GM21825 (cell line): ENCODE measurements at regions not wholly inside any gene's neighbourhood (a gene's known extent, or its start where the extent isn't known, plus 50 kb on each side); places are given as distances from the start of the nearest gene placed in this dataset.
A peak's percentile ranks its signal among the peaks of the same experiment; 100 is the strongest.

Experiments used
- ATAC-seq: cut with Tn5 transposase; IDR thresholded peaks from one replicate; pipeline ENCODE4 v1.9.1; 2021; ENCODE audit warnings: mild to moderate bottlenecking, moderate library complexity; ENCODE audit not compliant: unreplicated experiment

GRCh38 chr4:144300616-144301015 is 160.1 kb upstream of the GYPA start:
- no peak for ATAC-seq

DNA sequence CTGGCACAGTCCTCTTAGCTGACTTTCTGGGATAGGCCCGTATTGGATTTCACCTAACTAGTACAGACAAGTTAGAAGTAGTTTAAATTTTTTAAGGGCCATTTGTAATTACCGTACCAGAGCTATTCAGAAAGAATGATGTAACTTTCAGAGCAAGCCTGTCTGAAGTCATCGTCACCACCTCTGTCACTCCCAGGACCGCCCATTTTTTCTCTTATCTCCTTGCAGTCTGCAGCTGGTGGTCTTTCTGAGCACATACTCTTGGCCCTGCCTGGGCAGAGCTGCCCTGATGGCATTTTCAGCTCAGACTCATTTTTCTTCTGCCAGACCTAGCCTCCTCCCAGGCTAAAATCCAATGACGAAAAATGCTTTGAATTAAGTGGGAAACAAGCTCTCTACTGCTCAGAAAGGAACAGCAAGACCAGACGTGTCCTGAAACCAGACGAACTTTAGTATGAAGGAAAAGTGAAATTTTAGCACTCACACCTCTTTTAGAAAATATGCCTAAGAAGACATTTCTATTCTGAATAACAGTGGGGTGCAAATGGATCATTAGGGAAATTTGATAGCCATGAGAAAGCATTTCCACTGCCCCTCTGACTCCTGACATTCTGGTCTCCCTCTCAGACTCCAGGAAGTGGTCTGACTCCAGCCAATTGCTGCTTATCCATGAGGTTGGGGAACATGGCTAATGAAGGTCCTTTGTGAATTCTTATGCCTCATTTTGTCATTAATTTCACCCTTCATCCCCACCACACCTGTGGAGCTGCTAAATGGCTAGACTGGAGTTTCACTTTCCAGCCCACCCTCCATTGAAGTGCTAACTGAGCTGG is 162.4 kb upstream of the GYPA start:
- ATAC-seq = no peak

GRCh38 chr4:144304025-144304424 is 163.5 kb upstream of the GYPA start:
- no peak for ATAC-seq

DNA sequence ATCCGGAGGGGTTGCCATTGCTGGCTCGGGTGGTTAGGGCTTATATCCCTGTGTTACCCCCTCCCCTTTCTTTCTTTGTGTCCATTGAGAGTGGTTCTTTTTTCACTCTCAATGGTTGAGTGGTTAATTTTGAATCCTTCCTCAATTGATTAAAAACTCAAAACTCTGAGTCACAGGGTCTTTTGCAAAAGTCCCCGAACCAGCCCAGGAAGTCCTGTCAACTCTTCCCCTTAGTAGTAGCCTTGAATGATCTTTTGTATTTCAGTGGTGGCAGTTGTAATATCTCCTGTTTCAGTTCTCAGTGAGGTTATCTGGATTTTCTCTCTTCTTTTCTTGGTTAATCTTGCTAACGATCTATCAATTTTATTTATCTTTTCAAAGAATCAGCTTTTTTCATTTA is 170.0 kb upstream of the GYPA start:
- ATAC-seq = no peak

GRCh38 chr4:144313370-144313769 is 172.9 kb upstream of the GYPA start:
- no peak for ATAC-seq

DNA sequence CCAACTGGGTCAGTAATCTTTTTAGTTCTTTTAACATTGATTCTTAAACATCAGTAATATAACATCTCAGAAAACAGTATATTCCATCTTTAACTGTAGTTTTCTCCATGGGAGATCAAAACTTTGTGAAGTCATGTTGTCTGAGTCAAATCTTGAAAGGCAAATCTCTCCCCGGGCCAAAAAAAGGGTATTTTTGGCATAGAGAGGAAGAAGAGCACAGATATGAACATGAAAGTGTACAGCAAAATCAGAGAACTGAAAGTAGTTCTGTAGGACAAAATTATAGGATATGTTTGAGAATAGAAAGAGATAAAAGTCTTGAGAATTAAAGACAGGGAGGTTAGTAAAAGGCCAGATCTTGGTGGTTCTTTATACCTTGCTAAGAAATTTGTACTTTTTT is 176.4 kb upstream of the GYPA start:
- no peak for ATAC-seq

- no peak for ATAC-seq
These were observed 178.3 kb upstream of the GYPA start for GRCh38 chr4:144318797-144319196.

GRCh38 chr4:144336633-144337032 is 196.1 kb upstream of the GYPA start:
- ATAC-seq = no peak

DNA sequence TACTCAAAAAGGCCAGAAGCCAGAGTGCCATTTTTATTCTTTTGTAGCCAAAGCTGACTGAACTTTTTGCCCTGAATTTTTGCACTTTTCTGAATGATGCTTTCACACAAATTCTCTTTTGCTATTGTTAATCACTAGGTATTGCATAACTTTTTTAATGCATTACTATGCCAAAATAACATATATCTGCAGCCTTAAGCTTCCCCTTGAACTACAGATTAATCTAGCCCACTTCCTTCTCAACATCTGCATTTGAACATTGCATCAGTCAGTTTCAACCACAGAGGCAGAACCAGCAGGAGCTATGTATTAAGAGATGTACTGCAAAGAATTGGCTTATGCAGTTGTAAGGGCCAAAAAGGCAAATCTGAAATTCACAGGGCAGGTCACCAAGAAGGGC is 197.6 kb upstream of the GYPA start:
- peak; percentile 56 for ATAC-seq

DNA sequence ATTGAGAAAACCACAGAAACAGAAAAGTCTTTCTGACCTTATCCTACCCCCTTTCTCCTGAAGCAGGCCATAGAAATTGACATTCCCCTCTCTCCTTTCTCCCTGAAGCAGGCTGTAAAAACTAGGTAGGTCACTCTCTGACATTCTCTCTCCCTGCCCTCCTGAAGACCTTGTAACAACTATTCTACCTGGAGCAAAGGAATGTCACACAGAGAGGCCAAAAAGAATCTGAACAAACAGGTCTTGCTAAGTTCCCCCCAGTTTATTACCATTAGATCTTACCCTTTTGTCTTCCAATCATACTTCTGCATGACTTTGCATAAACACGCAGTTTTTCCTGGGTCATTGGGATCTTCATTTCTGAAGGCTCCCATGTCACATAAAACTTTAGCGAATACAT is 198.3 kb upstream of the GYPA start:
- no peak for ATAC-seq

DNA sequence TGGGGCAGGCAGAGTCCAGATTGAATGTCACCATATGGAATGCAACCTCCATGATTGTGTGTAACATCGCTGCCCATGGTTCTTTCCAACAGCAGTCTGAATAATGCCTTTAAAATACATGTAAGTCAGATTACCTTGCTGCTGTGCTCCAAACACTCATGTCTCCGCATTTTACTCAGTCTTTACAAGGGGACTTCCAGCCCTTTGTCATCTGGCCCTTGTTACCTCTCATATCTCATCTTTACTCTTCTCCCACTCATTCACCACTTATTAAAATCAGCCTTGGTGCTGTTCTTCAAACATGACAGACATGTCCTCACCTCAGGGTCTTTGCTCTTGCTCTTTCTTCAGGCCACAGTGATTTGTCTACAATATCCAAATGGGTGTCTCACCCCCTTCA is 200.4 kb upstream of the GYPA start:
- ATAC-seq = no peak

DNA sequence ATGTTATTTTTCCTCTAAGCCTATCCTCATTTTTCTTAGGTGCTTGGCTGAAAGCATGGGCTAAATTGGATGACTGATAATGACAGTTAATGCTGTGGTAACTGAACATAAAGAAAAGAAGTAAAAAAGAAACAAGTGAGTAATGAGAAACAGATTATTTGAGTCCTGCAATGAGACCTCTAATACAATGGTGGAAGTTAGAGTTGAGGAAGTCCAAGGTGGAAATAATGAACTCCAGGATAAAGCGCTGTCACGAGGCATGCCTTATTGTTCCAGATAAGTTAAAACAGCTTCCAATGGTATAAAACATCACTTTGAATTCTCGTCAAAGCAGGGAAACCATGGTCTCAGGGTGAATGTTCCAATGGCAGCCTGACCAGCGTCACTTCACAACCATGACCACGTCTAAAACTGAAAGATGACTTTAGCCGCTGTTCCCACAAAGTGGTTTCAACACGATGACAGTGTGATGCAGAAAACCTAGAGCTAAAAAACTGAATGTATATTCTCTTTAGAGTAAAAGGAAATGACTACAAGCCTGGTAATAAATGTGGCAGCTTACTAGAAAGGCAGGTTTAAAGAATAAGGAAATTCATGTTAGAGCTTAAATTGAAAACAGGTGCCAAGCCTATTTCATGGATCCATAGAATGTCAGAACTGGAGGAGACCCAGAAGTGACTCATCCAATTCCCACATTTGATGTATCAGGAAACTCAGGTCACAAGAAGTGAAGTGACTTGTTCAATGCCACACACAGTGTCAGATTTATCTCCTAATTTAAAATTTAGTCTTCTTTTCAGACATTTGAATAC is 202.6 kb upstream of the GYPA start:
- no peak for ATAC-seq

GRCh38 chr4:144347121-144347520 is 206.6 kb upstream of the GYPA start:
- ATAC-seq = no peak

DNA sequence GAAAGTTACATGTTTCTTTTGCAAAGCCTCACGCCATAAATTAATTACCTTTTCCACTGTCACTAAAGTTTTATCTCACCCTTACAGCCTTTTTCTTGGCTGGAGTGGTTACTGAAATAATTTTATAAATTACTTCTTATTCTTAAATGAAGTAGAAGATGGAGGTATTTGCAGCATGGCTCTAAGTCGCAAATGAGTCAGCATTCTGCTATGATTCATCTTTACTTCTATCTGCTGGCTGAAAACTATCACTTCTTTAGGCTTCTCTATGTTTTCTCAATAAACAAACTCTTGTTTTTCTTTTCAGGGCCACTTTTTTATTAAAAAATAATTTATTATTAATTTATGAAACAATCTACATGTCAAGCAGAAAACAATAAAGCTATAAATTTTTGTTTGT is 210.2 kb upstream of the GYPA start:
- ATAC-seq = no peak

DNA sequence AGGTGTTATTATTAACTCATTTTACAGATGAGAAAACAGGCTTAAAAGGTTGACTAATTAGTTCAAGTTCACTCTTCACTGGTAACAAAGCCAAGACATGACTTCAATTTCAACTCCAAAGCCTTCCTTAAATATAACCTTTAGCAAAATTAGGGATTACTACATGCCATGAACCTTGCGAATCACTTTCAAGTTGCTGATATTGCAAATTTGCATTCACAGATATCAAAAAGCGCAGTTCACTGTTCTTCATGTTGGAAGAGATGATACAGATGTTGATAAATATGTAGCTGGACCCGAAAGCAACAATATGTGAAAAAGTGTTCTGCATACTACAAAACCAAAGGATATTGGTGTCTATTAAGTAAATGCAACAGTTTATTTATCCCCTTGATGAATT is 210.8 kb upstream of the GYPA start:
- ATAC-seq = no peak

GRCh38 chr4:144353292-144353691 is 212.8 kb upstream of the GYPA start:
- no peak for ATAC-seq

GRCh38 chr4:144355811-144356757 is 215.6 kb upstream of the GYPA start:
- ATAC-seq = peak; percentile 88

DNA sequence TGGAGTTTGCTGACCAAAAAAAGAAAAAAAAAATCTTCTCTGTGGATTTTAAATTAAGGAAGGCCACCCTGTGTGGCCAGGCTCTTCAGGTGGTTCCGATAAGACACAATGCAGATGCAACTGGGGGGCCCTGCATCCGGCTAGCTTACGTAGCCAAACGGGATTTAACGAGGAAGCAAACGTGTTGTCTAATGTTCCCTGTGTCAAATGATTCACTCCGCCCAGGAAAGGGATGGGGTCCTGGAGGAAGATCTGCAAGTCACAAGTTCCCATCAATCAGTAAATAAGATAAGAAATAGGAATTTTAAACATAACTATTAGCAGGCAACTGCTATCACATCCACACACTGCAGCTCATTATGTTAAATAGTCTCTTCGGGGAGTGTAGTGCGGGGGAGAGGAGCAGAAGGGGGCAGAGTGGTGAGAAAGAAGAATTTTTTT is 216.4 kb upstream of the GYPA start:
- ATAC-seq = no peak

DNA sequence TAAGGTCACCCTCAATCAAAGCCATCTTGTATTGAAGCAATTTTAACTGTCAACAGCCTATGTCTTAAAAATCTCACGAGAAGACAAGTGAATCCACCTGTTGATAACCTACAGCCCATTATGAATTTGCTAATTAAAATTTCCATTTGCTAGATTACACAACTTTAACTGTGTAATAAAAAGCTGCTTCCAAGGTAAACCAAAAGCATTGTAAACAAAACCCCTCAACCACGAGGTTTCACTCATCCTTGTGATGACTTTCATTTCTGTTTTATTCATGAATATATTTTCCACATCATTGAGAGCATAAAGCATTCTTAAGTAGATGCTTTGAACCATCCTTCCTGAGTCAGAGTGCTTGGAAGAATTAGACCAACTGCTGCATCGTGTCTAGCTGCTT is 217.5 kb upstream of the GYPA start:
- no peak for ATAC-seq

DNA sequence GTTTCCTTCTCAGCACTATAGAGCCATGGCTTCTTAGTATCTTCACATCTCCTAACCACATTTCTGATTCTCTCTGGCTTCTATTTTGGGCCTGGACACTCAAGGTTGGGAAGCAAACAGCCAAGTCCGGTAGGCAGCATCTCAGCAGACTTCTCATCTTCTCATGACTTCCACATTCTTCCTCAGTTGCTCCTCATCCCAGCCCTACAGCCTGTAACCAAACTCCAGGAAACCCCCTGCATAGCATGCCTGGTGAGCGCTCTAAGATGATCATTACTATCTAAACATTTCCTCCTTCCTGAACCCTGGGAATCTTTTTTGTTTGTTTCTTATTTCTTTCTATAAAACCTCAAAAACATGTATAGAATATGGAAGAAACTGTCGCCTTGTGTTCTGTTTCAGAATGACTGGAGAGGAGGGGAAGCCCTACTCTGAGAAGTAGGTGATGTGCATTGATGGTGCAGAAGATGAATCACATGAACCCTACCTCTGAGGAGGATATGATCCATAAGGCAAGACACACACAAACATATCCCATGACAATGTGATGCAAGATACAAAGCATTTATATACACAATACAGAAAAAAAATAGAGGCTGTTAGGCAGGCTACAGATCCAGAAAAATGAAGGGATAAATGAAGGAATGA is 219.8 kb upstream of the GYPA start:
- no peak for ATAC-seq

- no peak for ATAC-seq
These were observed 221.8 kb upstream of the GYPA start for GRCh38 chr4:144362366-144362765.
